ENCODE measurements at regions not wholly inside any gene's neighbourhood (a gene's known extent, or its start where the extent isn't known, plus 50 kb on each side); places are given as distances from the start of the nearest gene placed in this dataset.

GRCh38 chr5:66234241-66234640 is 90.1 kb downstream of the SREK1 start:
- Histone ChIP-seq H3K36me3 (no peaks in the 10 kb centered on the region), H3K27me3 (no peaks in the 10 kb centered on the region), H3K4me1 (no peaks in the 10 kb centered on the region), H3K9me3 (no peaks in the 10 kb centered on the region), H3K4me3 (ENCODE audit: low read depth, low read length) (no peak overlapping the region)
- DNase-seq: no peak
- TF ChIP-seq, protein P1, sequence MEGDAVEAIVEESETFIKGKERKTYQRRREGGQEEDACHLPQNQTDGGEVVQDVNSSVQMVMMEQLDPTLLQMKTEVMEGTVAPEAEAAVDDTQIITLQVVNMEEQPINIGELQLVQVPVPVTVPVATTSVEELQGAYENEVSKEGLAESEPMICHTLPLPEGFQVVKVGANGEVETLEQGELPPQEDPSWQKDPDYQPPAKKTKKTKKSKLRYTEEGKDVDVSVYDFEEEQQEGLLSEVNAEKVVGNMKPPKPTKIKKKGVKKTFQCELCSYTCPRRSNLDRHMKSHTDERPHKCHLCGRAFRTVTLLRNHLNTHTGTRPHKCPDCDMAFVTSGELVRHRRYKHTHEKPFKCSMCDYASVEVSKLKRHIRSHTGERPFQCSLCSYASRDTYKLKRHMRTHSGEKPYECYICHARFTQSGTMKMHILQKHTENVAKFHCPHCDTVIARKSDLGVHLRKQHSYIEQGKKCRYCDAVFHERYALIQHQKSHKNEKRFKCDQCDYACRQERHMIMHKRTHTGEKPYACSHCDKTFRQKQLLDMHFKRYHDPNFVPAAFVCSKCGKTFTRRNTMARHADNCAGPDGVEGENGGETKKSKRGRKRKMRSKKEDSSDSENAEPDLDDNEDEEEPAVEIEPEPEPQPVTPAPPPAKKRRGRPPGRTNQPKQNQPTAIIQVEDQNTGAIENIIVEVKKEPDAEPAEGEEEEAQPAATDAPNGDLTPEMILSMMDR (IDR thresholded peaks at IDR 0.05; ENCODE audit: low read depth, low read length): no peak

DNA sequence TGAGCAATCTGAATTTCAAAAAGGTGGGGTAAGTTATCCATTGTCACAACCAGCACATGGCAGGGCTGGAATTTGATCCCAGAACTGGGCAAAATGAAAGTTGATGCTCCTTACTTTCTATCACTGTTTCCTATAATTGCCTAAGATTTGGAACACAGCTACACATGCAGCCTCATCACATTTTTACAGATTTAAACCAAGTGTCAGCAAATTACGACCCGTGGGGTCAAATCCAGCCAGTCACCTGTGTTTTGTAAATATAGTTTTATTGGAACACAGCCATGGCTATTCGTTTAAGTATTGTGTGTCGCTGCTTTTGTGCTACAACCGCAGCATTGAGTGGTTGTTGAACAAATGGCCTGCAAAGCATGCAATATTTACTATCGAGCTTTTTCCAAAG is 94.3 kb downstream of the SREK1 start:
- H3K27me3 ChIP-seq: no peaks in the 10 kb centered on the region
- no peaks in the 10 kb centered on the region for H3K9me3 ChIP-seq
- no peak overlapping the region for H3K4me3 ChIP-seq (ENCODE audit: low read depth, low read length)
- H3K4me1 ChIP-seq: no peaks in the 10 kb centered on the region
- DNase-seq: no peak
- TF ChIP-seq, protein P1 (IDR thresholded peaks at IDR 0.05; ENCODE audit: low read depth, low read length): no peak
- no peaks in the 10 kb centered on the region for H3K36me3 ChIP-seq

GRCh38 chr5:66239034-66239433 is 94.9 kb downstream of the SREK1 start:
- Histone ChIP-seq H3K27me3 (no peaks in the 10 kb centered on the region), H3K4me3 (ENCODE audit: low read depth, low read length) (no peak overlapping the region), H3K36me3 (no peaks in the 10 kb centered on the region), H3K4me1 (no peaks in the 10 kb centered on the region), H3K9me3 (no peaks in the 10 kb centered on the region)
- DNase-seq: no peak
- TF ChIP-seq, protein P1 (IDR thresholded peaks at IDR 0.05; ENCODE audit: low read depth, low read length): peak; percentile 57

DNA sequence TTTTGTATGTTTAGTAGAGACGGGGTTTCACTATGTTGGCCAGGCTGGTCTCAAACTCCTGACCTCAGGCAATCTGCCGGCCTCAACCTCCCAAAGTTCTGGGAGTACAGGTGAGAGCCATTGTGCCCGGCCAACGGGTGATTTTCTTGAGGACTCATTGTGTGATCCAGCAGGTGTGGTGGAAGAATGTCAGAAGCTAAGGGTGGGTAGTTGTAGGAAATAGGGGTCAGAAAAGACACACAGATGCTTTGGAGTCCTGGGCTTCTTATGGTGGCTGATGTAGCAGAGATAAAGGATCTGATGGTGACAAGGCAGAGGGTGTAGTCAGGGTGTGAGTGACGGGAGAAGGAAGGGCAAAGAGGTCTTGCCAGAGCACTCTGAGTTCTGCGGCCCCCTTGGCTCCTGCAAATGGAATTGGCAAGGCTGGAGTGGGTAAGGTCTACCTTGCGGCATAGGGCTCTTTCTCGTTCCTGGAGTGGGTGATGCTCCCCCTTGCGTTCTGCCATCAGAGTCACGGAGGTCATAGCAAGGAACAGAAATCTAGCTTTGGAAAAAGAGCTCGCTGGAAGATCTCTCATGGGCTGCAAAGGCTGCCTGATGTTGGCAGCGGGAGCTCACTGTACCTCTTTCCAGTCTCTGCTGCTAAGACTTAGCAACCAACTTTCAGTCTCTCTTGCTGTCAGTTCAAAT is 97.2 kb downstream of the SREK1 start:
- Histone ChIP-seq H3K36me3 (no peaks in the 10 kb centered on the region), H3K9me3 (no peaks in the 10 kb centered on the region), H3K27me3 (no peaks in the 10 kb centered on the region), H3K4me3 (ENCODE audit: low read depth, low read length) (no peak overlapping the region), H3K4me1 (no peaks in the 10 kb centered on the region)
- TF ChIP-seq, protein P1 (IDR thresholded peaks at IDR 0.05; ENCODE audit: low read depth, low read length): no peak
- no peak for DNase-seq

GRCh38 chr5:66242050-66242715 is 98.1 kb downstream of the SREK1 start:
- H3K9me3 ChIP-seq: no peaks in the 10 kb centered on the region
- no peaks in the 10 kb centered on the region for H3K27me3 ChIP-seq
- H3K36me3 ChIP-seq: no peaks in the 10 kb centered on the region
- no peak overlapping the region for H3K4me3 ChIP-seq (ENCODE audit: low read depth, low read length)
- H3K4me1 ChIP-seq: no peaks in the 10 kb centered on the region
- DNase-seq: no peak
- TF ChIP-seq, protein P1 (IDR thresholded peaks at IDR 0.05; ENCODE audit: low read depth, low read length): no peak

GRCh38 chr5:66246608-66247007 is 102.5 kb downstream of the SREK1 start:
- TF ChIP-seq, protein P1 (IDR thresholded peaks at IDR 0.05; ENCODE audit: low read depth, low read length): no peak
- Histone ChIP-seq H3K4me1 (no peaks in the 10 kb centered on the region), H3K36me3 (no peaks in the 10 kb centered on the region), H3K9me3 (no peaks in the 10 kb centered on the region), H3K27me3 (no peaks in the 10 kb centered on the region), H3K4me3 (ENCODE audit: low read depth, low read length) (no peak overlapping the region)
- no peak for DNase-seq

All from BE2C (cell line).